Keratinocyte (primary cell): ENCODE measurements at regions not wholly inside any gene's neighbourhood (a gene's known extent, or its start where the extent isn't known, plus 50 kb on each side); places are given as distances from the start of the nearest gene placed in this dataset.
A peak's percentile ranks its signal among the peaks of the same experiment; 100 is the strongest.

Experiments
- DNase-seq: peaks from one replicate; pipeline ENCODE4 v3.0.0-alpha.2; 2011; ENCODE audit warnings: low read depth, missing footprints, low spot score
- FAIRE-seq: peaks from 2 replicates; lab custom pipeline; 2011; peaks lifted over from hg19 to GRCh38; lab: Jason Lieb, UNC
- H2AFZ ChIP-seq: 2 replicates; pipeline ENCODE4 v1.6.0; 2012; ENCODE audit warnings: low read length, control low read depth, inconsistent platforms; ENCODE audit not compliant: control insufficient read depth
- H3K27ac ChIP-seq: 2 replicates; pipeline ENCODE4 v1.5.1; 2011; ENCODE audit warnings: low read length; ENCODE audit not compliant: control insufficient read depth, insufficient read depth
- H3K27me3 ChIP-seq: 3 replicates; pipeline ENCODE4 v1.6.0; 2011; ENCODE audit warnings: low read length; ENCODE audit not compliant: control insufficient read depth, insufficient read depth; ENCODE audit errors: extremely low read depth
- H3K36me3 ChIP-seq, 2 experiments: 2 replicates in 1 of 2; 3 replicates in 1 of 2; pipeline ENCODE4 v1.5.1; 2011; ENCODE audit warnings: low read length in 2 of 2, mild to moderate bottlenecking in 1 of 2; ENCODE audit not compliant: control insufficient read depth in 2 of 2, insufficient read depth in 2 of 2; ENCODE audit errors: extremely low read depth in 1 of 2
- H3K4me1 ChIP-seq: 3 replicates; pipeline ENCODE4 v1.5.1; 2011; ENCODE audit warnings: low read length; ENCODE audit not compliant: control insufficient read depth, insufficient read depth; ENCODE audit errors: extremely low read depth
- H3K4me2 ChIP-seq: 3 replicates; pipeline ENCODE4 v1.6.0; 2011; ENCODE audit warnings: low read depth, low read length; ENCODE audit not compliant: control insufficient read depth, insufficient read depth; ENCODE audit errors: extremely low read depth
- H3K4me3 ChIP-seq, 3 experiments: fragments of 200-600 bp in 1 of 3; sonication (generic) in 1 of 3; 2 replicates in 2 of 3; 3 replicates in 1 of 3; pipeline ENCODE4 v1.5.1; 2011 to 2016; ENCODE audit warnings: low read length in 3 of 3, mild to moderate bottlenecking in 3 of 3, control low read depth in 2 of 3, inconsistent platforms in 1 of 3, low read depth in 1 of 3, mixed read lengths in 1 of 3, mixed run types in 1 of 3, moderate library complexity in 1 of 3; ENCODE audit not compliant: control insufficient read depth in 2 of 3, insufficient read depth in 2 of 3; ENCODE audit errors: extremely low read depth in 1 of 3
- H3K79me2 ChIP-seq: 2 replicates; pipeline ENCODE4 v1.6.0; 2012; ENCODE audit warnings: low read length; ENCODE audit not compliant: control insufficient read depth, insufficient read depth
- H3K9ac ChIP-seq: 3 replicates; pipeline ENCODE4 v1.6.0; 2011; ENCODE audit warnings: low read length; ENCODE audit not compliant: control insufficient read depth, insufficient read depth; ENCODE audit errors: extremely low read depth
- H3K9me1 ChIP-seq: 3 replicates; pipeline ENCODE4 v1.6.0; 2011; ENCODE audit warnings: low read length; ENCODE audit not compliant: control insufficient read depth, insufficient read depth; ENCODE audit errors: extremely low read depth
- H3K9me3 ChIP-seq: 2 replicates; pipeline ENCODE4 v1.5.1; 2012; ENCODE audit warnings: low read depth, low read length; ENCODE audit not compliant: control insufficient read depth
- H4K20me1 ChIP-seq: 3 replicates; pipeline ENCODE4 v1.6.0; 2011; ENCODE audit warnings: low read length; ENCODE audit not compliant: control insufficient read depth, insufficient read depth; ENCODE audit errors: extremely low read depth
- EZH2 ChIP-seq: IDR thresholded peaks from one replicate; pipeline ENCODE4 v1.6.1; 2012; ENCODE audit warnings: inconsistent platforms, mild to moderate bottlenecking, low read length, moderate library complexity
- dilution Hi-C: fragments of 300-500 bp; cut with MboI; formaldehyde crosslinking; loops from one replicate; pipeline ENCODE4 v1.7.0; 2020; ENCODE audit warnings: low sequenced_read_pairs; ENCODE audit not compliant: extremely low pct_ligation_motif_present
- TF ChIP-seq, protein P1 (sequence below), 3 experiments: IDR thresholded peaks in 1 of 3; conservative IDR thresholded peaks in 1 of 3; optimal IDR thresholded peaks in 1 of 3; 2 replicates in 2 of 3; 3 replicates in 1 of 3; pipeline versions ENCODE3 to v1.5.1; 2011; ENCODE audit warnings: low read length in 3 of 3, mild to moderate bottlenecking in 3 of 3, moderate library complexity in 2 of 3, control low read depth in 1 of 3, inconsistent platforms in 1 of 3; ENCODE audit not compliant: insufficient read depth in 2 of 3; ENCODE audit errors: extremely low read depth in 1 of 3

DNA sequence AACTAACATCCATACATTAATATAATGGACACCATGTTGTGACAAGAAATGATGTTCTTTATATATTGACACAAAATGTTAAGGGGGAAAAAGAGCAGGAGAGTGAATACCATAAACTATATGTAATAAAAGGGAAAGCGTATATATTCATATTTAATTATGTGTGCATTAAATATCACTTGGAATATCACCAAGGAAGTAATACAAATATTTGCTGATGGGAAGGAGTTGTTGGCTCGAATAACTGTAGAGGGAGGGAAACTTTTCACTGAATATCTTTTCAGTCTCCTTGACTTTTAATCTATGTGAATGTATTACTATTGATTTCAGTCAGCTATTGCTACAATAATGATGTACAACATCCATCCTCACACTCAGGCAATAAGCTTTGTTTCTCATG lies 167.0 kb upstream of the DPH6 start:
- Histone ChIP-seq H3K9me3 (no peaks in the 10 kb centered on the region), H4K20me1 (no peaks in the 10 kb centered on the region), H3K4me1 (peaks cover 11% of the 10 kb centered on the region), H3K9ac (no peak overlapping the region), H3K36me3 (no peaks in the 10 kb centered on the region), H3K27me3 (no peaks in the 10 kb centered on the region), H3K79me2 (no peaks in the 10 kb centered on the region), H3K4me2 (peak overlapping the region; percentile 22), H3K9me1 (no peaks in the 10 kb centered on the region), H3K27ac (peak overlapping the region; percentile 44), H2AFZ (no peak overlapping the region), H3K4me3 (no peak overlapping the region)
- FAIRE-seq = no peak
- no peak for TF ChIP-seq EZH2
- TF ChIP-seq, protein P1, sequence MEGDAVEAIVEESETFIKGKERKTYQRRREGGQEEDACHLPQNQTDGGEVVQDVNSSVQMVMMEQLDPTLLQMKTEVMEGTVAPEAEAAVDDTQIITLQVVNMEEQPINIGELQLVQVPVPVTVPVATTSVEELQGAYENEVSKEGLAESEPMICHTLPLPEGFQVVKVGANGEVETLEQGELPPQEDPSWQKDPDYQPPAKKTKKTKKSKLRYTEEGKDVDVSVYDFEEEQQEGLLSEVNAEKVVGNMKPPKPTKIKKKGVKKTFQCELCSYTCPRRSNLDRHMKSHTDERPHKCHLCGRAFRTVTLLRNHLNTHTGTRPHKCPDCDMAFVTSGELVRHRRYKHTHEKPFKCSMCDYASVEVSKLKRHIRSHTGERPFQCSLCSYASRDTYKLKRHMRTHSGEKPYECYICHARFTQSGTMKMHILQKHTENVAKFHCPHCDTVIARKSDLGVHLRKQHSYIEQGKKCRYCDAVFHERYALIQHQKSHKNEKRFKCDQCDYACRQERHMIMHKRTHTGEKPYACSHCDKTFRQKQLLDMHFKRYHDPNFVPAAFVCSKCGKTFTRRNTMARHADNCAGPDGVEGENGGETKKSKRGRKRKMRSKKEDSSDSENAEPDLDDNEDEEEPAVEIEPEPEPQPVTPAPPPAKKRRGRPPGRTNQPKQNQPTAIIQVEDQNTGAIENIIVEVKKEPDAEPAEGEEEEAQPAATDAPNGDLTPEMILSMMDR (optimal IDR thresholded peaks at IDR 0.05 in 1 of 3, IDR thresholded peaks at IDR 0.05 in 1 of 3, conservative IDR thresholded peaks at IDR 0.05 in 1 of 3; ENCODE audit: extremely low read depth in 1 of 3, insufficient read depth in 2 of 3, low read length in 3 of 3) = no peak
- DNase-seq = no peak
- dilution Hi-C loops = no loop called here

DNA sequence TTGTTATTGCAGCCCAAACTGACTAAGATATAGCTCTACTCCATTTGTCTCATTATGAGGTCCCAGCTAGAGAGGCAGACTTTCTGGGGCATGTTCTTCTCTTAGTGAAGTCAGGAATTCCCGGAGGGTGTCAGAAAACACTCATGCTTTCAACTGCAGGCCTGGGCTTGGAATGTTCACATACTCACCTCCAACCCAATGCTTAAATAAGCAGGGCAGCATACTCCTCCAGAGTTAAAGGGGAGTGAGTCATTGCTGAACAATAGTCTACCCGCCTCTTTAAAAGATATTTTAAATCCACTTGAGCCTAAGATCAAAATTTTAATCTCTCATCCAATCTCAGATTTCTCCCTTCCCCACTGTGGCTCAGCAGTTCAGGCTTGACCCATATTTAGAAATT lies 167.8 kb upstream of the DPH6 start:
- H3K9me3 ChIP-seq = no peaks in the 10 kb centered on the region
- FAIRE-seq (peak; percentile 91), DNase-seq (peak; percentile 85)
- H3K27ac ChIP-seq = peak overlapping the region; percentile 32
- H3K79me2 ChIP-seq = no peaks in the 10 kb centered on the region
- peak overlapping the region; percentile 8 for H3K4me2 ChIP-seq
- H3K36me3 ChIP-seq = no peaks in the 10 kb centered on the region
- peaks cover 11% of the 10 kb centered on the region for H3K4me1 ChIP-seq
- no peak overlapping the region for H3K4me3 ChIP-seq
- no peak overlapping the region for H3K9ac ChIP-seq
- H3K9me1 ChIP-seq = no peaks in the 10 kb centered on the region
- no peaks in the 10 kb centered on the region for H3K27me3 ChIP-seq
- dilution Hi-C loops = no loop called here
- H2AFZ ChIP-seq = no peak overlapping the region
- H4K20me1 ChIP-seq = no peaks in the 10 kb centered on the region
- TF ChIP-seq, protein P1 (optimal IDR thresholded peaks at IDR 0.05 in 1 of 3, IDR thresholded peaks at IDR 0.05 in 1 of 3, conservative IDR thresholded peaks at IDR 0.05 in 1 of 3; ENCODE audit: extremely low read depth in 1 of 3, insufficient read depth in 2 of 3, low read length in 3 of 3) = no peak
- TF ChIP-seq EZH2 = no peak
